GM12878 (cell line): ENCODE measurements at regions not wholly inside any gene's neighbourhood (a gene's known extent, or its start where the extent isn't known, plus 50 kb on each side); places are given as distances from the start of the nearest gene placed in this dataset.

Experiments
- ATAC-seq: fragments of 200-7000 bp; cut with Tn5 transposase; 3 replicates; pipeline ENCODE4 v1.9.1; 2020; ENCODE audit warnings: mild to moderate bottlenecking, moderate library complexity
- BruUV-seq: library from RNA; stranded (reverse); fragments of 400-500 nt; replicated peaks from 2 replicates; lab custom pipeline; 2021; lab: Mats Ljungman, UMichigan
- CTCF ChIA-PET: fragments of 300-600 bp; sonication (Branson Sonifier 250); formaldehyde crosslinking; extraction: SDS; loops from one replicate; lab custom pipeline; 2021; ENCODE audit warnings: inconsistent platforms; lab: Yijun Ruan, JAX
- POLR2A ChIA-PET: fragments of 350-600 bp; formaldehyde crosslinking; extraction: SDS; loops from one replicate; lab custom pipeline; 2021; ENCODE audit warnings: inconsistent platforms; lab: Charles Lee
- RAD21 ChIA-PET: fragments of 300-600 bp; sonication (Branson Sonifier 250); formaldehyde crosslinking; loops from one replicate; lab custom pipeline; 2023; ENCODE audit warnings: antibody characterized with exemption; ENCODE audit not compliant: unreplicated experiment; lab: Charles Lee
- SMC1A ChIA-PET: fragments of 300-600 bp; sonication (Branson Sonifier 250); formaldehyde crosslinking; loops from one replicate; lab custom pipeline; 2023; ENCODE audit not compliant: unreplicated experiment, uncharacterized antibody; lab: Charles Lee
- DNase-seq: peaks from one replicate; pipeline ENCODE4 v3.0.0-alpha.2; 2011; ENCODE audit warnings: low read depth, low spot score
- FAIRE-seq: peaks from 3 replicates; lab custom pipeline; 2011; peaks lifted over from hg19 to GRCh38; lab: Jason Lieb, UNC
- H2AFZ ChIP-seq: 2 replicates; pipeline ENCODE4 v1.6.0; 2011; ENCODE audit warnings: low read depth, low read length, control low read depth; ENCODE audit not compliant: control insufficient read depth
- H3K27ac ChIP-seq: 2 replicates; pipeline ENCODE4 v1.5.1; 2011; ENCODE audit warnings: control low read depth; ENCODE audit not compliant: control insufficient read depth, insufficient read depth
- H3K27me3 ChIP-seq, 2 experiments: replicated peaks in 1 of 2; 2 replicates each; pipeline versions ENCODE4 v1.6.0 to v1.6.1; 2011; ENCODE audit warnings: low read length in 1 of 2; ENCODE audit not compliant: control insufficient read depth in 2 of 2, insufficient read depth in 2 of 2
- H3K36me3 ChIP-seq, 2 experiments: 2 replicates each; pipeline ENCODE4 v1.5.1; 2011; ENCODE audit warnings: low read length in 1 of 2; ENCODE audit not compliant: control insufficient read depth in 2 of 2, insufficient read depth in 2 of 2
- H3K4me1 ChIP-seq: 2 replicates; pipeline ENCODE4 v1.6.1; 2011; ENCODE audit warnings: mild to moderate bottlenecking, low read length, moderate library complexity, mixed read lengths; ENCODE audit not compliant: control insufficient read depth, insufficient read depth
- H3K4me2 ChIP-seq: 2 replicates; pipeline ENCODE4 v1.6.0; 2011; ENCODE audit warnings: control low read depth; ENCODE audit not compliant: control insufficient read depth, insufficient read depth
- H3K4me3 ChIP-seq: fragments of 200-600 bp; sonication (generic); 2 replicates; pipeline ENCODE4 v1.5.1; 2016
- H3K79me2 ChIP-seq: 2 replicates; pipeline ENCODE4 v1.6.0; 2011; ENCODE audit warnings: low read length; ENCODE audit not compliant: control insufficient read depth, insufficient read depth
- H3K9ac ChIP-seq: 2 replicates; pipeline ENCODE4 v1.8.0; 2011; ENCODE audit warnings: low read length, control low read depth, mixed read lengths; ENCODE audit not compliant: control insufficient read depth, insufficient read depth
- H3K9me3 ChIP-seq: replicated peaks from 3 replicates; pipeline ENCODE4 v1.5.1; 2011; ENCODE audit warnings: mild to moderate bottlenecking, low read length; ENCODE audit not compliant: control insufficient read depth, insufficient read depth
- H4K20me1 ChIP-seq: 2 replicates; pipeline ENCODE4 v1.6.0; 2011; ENCODE audit not compliant: control insufficient read depth, insufficient read depth
- CEBPB ChIP-seq, 2 experiments: fragments of 150-350 bp in 1 of 2; IDR thresholded peaks; 2 replicates each; pipeline ENCODE4 v1.6.1; 2012 to 2014; ENCODE audit warnings: low read depth in 2 of 2, low read length in 2 of 2, borderline replicate concordance in 1 of 2, inconsistent platforms in 1 of 2
- MYB ChIP-seq: fragments of 150-350 bp; IDR thresholded peaks from 2 replicates; pipeline ENCODE4 v1.6.1; 2014; ENCODE audit warnings: mild to moderate bottlenecking, low read depth, low read length, borderline replicate concordance
- NFXL1 ChIP-seq: fragments of 450-650 bp; IDR thresholded peaks from 2 replicates; pipeline ENCODE4 v1.6.1; 2017; ENCODE audit warnings: antibody characterized with exemption, mild to moderate bottlenecking, borderline replicate concordance
- RELA ChIP-seq: fragments of 450-650 bp; IDR thresholded peaks from 2 replicates; pipeline ENCODE4 v1.8.0; 2014; ENCODE audit warnings: borderline replicate concordance; ENCODE audit not compliant: partially characterized antibody
- SREBF1 ChIP-seq: IDR thresholded peaks from 2 replicates; pipeline ENCODE4 v1.6.1; 2012; ENCODE audit warnings: mild to moderate bottlenecking, low read length
- STAT1 ChIP-seq: fragments of 450-650 bp; conservative IDR thresholded peaks from 2 replicates; pipeline ENCODE4 v1.6.1; 2014; ENCODE audit warnings: antibody characterized with exemption, mild to moderate bottlenecking
- STAT3 ChIP-seq: IDR thresholded peaks from 2 replicates; pipeline ENCODE4 v1.6.1; 2011; ENCODE audit warnings: low read depth, low read length, improper control_type of control experiment
- TAF1 ChIP-seq: IDR thresholded peaks from 2 replicates; pipeline ENCODE4 v1.6.1; 2011; ENCODE audit warnings: mild to moderate bottlenecking, low read depth, low read length, borderline replicate concordance
- TCF3 ChIP-seq: IDR thresholded peaks from 2 replicates; pipeline ENCODE4 v1.6.1; 2012; ENCODE audit warnings: low read depth, mild to moderate bottlenecking, low read length, borderline replicate concordance; ENCODE audit not compliant: insufficient read depth
- ZBED1 ChIP-seq: IDR thresholded peaks from 2 replicates; pipeline ENCODE4 v1.6.1; 2016; ENCODE audit warnings: borderline replicate concordance
- ZNF207 ChIP-seq: fragments of 450-650 bp; IDR thresholded peaks from 2 replicates; pipeline ENCODE4 v1.6.1; 2014; ENCODE audit warnings: antibody characterized with exemption, mild to moderate bottlenecking, borderline replicate concordance
- ZZZ3 ChIP-seq: IDR thresholded peaks from 2 replicates; pipeline ENCODE4 v1.6.1; 2011; ENCODE audit warnings: low read depth; ENCODE audit not compliant: control insufficient read depth, insufficient read length
- WGBS: methylation state at CpG from one replicate; pipeline ENCODE4 v1.1.6; 2016; ENCODE audit warnings: low lambda C conversion rate; ENCODE audit not compliant: insufficient replicate concordance, insufficient coverage; ENCODE audit errors: missing lambda C conversion rate; 5-methylcytosine and 5-hydroxymethylcytosine counted together
- in situ Hi-C: fragments of 300-500 bp; cut with MboI; formaldehyde crosslinking; loops from 9 replicates; pipeline ENCODE4 v1.14.3; 2018; ENCODE audit warnings: mixed read lengths
- intact Hi-C: fragments of 100-400 bp; cut with micrococcal nuclease; formaldehyde crosslinking; loops from one replicate; pipeline ENCODE4 v1.14.2; 2022; ENCODE audit not compliant: unreplicated experiment
- TF ChIP-seq, protein P1 (sequence below): fragments of 450-650 bp; IDR thresholded peaks from 2 replicates; pipeline ENCODE4 v1.6.1; 2016; ENCODE audit warnings: mild to moderate bottlenecking, moderate library complexity, borderline replicate concordance
- TF ChIP-seq, protein P2 (sequence below): fragments of 450-650 bp; IDR thresholded peaks from 2 replicates; pipeline ENCODE4 v1.6.1; 2018; ENCODE audit warnings: borderline replicate concordance, mild to moderate bottlenecking; ENCODE audit not compliant: partially characterized antibody

DNA sequence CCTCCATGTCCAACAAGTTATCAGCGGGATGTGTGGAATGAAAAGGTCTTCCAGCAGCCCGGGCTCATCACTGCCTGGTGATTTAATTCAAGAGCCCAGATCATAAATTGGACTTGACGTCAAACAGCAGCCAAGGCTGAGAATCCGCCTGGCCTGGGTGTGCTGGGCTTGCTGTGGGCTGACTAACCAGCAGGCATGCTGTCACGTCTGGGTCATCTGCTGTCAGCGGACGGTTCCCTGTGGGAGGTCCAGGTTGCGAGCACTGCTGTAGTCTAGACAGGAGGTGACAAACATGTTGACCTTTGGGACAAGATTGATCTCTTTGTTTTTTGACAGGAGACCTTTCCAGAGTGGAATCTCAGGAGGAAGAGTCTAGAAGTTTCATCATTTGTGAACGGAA is 289.7 kb downstream of the OSTF1 start:
- H3K4me3 ChIP-seq = no peak overlapping the region
- FAIRE-seq (no peak), ATAC-seq (no peak)
- in situ Hi-C loops = no loop called here
- H3K79me2 ChIP-seq = no peaks in the 10 kb centered on the region
- RAD21 ChIA-PET = no interaction called here
- BruUV-seq = no TSS peak
- no peaks in the 10 kb centered on the region for H3K4me1 ChIP-seq
- TF ChIP-seq ZZZ3 (no peak), ZBED1 (no peak), ZNF207 (no peak), STAT1 (no peak), NFXL1 (no peak), STAT3 (no peak), TCF3 (no peak), TAF1 (no peak), SREBF1 (no peak), CEBPB (IDR thresholded peaks at IDR 0.05; ENCODE audit: borderline replicate concordance in 1 of 2, low read depth in 2 of 2, low read length in 2 of 2) (no peak), RELA (no peak), MYB (no peak)
- TF ChIP-seq, protein P1, sequence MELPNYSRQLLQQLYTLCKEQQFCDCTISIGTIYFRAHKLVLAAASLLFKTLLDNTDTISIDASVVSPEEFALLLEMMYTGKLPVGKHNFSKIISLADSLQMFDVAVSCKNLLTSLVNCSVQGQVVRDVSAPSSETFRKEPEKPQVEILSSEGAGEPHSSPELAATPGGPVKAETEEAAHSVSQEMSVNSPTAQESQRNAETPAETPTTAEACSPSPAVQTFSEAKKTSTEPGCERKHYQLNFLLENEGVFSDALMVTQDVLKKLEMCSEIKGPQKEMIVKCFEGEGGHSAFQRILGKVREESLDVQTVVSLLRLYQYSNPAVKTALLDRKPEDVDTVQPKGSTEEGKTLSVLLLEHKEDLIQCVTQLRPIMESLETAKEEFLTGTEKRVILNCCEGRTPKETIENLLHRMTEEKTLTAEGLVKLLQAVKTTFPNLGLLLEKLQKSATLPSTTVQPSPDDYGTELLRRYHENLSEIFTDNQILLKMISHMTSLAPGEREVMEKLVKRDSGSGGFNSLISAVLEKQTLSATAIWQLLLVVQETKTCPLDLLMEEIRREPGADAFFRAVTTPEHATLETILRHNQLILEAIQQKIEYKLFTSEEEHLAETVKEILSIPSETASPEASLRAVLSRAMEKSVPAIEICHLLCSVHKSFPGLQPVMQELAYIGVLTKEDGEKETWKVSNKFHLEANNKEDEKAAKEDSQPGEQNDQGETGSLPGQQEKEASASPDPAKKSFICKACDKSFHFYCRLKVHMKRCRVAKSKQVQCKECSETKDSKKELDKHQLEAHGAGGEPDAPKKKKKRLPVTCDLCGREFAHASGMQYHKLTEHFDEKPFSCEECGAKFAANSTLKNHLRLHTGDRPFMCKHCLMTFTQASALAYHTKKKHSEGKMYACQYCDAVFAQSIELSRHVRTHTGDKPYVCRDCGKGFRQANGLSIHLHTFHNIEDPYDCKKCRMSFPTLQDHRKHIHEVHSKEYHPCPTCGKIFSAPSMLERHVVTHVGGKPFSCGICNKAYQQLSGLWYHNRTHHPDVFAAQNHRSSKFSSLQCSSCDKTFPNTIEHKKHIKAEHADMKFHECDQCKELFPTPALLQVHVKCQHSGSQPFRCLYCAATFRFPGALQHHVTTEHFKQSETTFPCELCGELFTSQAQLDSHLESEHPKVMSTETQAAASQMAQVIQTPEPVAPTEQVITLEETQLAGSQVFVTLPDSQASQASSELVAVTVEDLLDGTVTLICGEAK = no peak
- TF ChIP-seq, protein P2, sequence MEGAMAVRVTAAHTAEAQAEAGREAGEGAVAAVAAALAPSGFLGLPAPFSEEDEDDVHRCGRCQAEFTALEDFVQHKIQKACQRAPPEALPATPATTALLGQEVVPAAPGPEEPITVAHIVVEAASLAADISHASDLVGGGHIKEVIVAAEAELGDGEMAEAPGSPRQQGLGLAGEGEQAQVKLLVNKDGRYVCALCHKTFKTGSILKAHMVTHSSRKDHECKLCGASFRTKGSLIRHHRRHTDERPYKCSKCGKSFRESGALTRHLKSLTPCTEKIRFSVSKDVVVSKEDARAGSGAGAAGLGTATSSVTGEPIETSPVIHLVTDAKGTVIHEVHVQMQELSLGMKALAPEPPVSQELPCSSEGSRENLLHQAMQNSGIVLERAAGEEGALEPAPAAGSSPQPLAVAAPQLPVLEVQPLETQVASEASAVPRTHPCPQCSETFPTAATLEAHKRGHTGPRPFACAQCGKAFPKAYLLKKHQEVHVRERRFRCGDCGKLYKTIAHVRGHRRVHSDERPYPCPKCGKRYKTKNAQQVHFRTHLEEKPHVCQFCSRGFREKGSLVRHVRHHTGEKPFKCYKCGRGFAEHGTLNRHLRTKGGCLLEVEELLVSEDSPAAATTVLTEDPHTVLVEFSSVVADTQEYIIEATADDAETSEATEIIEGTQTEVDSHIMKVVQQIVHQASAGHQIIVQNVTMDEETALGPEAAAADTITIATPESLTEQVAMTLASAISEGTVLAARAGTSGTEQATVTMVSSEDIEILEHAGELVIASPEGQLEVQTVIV = no peak
- TF ChIP-seq, all 136 proteins: peak for 0
- no peaks in the 10 kb centered on the region for H3K27me3 ChIP-seq
- H3K4me2 ChIP-seq = no peak overlapping the region
- no peak overlapping the region for H3K27ac ChIP-seq
- no peaks in the 10 kb centered on the region for H3K9me3 ChIP-seq
- no peak overlapping the region for H2AFZ ChIP-seq
- 24% methylated on average over 9 of the region's 9 CpGs for WGBS
- DNase-seq = no peak
- POLR2A ChIA-PET = no interaction called here
- H4K20me1 ChIP-seq = no peaks in the 10 kb centered on the region
- H3K36me3 ChIP-seq = no peaks in the 10 kb centered on the region
- H3K9ac ChIP-seq = no peak overlapping the region
- SMC1A ChIA-PET = no interaction called here
- CTCF ChIA-PET = no interaction called here
- intact Hi-C loops = no loop called here
